ENCODE measurements at regions not wholly inside any gene's neighbourhood (a gene's known extent, or its start where the extent isn't known, plus 50 kb on each side); places are given as distances from the start of the nearest gene placed in this dataset.
A peak's percentile ranks its signal among the peaks of the same experiment; 100 is the strongest.
"Not testable (repeated sequence)": the region's sequence is repeated elsewhere in the genome, so short reads cannot be mapped to it uniquely, and the experiment has no call there.

GRCh38 chr17:68142595-68142994, 105.2 kb upstream of the AMZ2 start:
- DNase-seq, result no peak

DNA sequence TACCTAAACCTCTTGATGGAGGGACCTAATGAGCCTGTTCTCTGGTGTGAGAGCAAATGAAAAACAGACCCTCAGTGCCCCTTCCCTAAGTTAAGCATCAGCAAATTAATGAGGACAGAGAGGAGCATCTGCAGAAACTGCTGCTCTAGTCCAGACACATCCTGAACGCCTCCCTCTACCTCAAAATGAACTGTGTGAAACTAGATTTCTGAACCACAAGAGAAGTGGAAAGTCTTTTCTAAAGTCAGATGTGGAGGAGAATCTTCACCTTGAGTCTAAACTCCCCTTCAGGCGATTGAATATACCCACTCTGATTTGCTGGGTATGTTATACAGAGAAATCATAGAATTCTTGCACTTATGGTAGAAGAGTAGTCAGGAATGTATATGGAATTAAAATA, 104.4 kb upstream of the AMZ2 start:
- no peak for DNase-seq

DNA sequence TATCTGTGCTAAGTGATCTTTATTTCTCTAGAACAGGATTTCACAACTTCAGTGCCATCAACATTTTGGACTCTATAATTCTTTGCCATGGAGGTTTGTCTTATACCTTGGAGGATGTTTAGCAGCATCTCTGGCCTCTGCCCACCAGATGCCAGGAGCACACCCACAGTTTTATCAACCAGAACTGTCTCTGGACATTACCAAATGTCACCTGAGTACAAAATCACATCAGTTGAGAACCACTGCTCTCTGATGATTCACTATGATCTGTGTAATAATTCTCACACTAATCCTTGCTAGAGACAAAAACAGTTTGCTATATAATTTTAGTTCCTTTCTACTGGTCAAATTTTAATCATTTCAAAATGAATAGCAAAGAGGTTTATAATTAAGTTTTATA, 102.8 kb upstream of the AMZ2 start:
- DNase-seq, result no peak

- DNase-seq, result no peak
These were observed 98.9 kb upstream of the AMZ2 start for GRCh38 chr17:68148936-68149335.

DNA sequence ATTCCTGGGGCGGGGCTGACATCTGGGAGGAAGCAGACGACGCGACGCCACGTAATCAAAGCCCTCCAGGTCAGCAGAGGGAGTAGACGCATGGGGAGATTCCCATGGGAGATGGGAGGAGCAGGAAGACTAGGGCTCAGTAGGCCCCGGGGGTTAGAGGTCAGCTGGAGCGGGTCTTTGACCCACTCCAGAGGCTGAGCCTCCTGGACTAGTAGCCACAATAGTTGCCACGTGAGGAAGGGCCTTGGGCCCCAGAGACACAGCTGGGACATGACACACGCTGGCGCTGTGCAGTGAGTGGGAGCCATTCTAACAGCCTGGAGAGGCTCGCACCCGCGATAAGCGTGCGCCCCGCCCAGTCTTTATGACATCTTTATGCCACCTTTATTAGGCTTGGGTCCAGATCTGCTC, 95.7 kb upstream of the AMZ2 start:
- DNase-seq, result no peak

DNA sequence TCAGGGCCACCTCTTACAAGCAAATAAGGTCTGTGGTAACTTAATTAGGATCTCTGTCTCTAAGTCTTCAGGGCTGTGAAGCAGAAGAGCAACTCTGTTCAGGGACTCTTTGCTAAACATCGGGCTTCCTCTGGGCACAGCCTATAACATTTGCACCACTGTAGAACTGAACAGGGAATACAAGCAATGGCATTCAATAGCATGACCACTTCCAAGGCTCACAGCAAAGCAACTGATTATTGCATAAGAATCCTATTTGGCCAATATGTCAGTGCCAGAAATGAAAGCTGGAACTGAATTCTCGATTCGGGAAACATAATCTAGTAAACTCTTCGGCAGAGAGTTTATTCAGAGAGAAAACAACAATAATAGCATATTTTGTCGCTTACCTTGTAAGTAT, 92.2 kb upstream of the AMZ2 start:
- DNase-seq, result no peak

- no peak for DNase-seq
These were observed 86.0 kb upstream of the AMZ2 start for GRCh38 chr17:68161644-68162428.

DNA sequence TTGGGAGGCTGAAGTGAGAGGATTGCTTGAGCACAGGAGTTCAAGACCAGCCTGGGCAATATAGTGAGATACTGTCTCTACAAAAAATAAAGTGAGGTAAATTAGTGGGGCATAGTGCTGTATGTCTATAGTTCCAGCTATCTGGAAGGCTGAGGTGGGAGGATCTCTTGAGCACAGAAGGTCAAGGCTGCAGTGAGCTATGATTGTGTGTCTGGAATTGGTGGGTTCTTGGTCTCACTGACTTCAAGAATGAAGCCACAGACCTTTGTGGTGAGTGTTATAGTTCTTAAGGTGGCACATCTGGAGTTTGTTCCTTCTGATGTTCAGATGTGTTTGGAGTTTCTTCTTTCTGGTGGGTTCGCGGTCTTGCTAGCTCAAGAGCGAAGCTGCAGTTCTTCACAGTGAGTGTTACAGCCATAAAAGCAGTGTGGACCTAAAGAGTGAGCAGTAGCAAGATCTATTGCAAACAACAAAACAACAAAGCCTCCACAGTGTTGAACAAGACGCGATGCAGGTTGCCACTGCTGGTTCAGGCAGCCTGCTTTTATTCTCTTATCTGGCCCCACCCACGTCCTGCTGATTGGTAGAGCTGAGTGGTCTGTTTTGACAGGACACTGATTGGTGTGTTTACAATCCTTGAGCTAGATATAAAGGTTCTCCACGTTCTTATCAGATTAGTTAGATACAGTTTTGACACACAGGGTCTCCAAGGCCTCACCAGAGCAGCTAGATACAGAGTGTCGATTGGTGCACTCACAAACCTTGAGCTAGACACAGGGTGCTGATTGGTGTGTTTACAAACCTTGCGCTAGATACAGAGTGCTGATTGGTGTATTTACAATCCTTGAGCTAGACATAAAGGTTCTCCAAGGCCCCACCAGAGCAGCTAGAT, 79.3 kb upstream of the AMZ2 start:
- DNase-seq, result not testable (repeated sequence)

- DNase-seq, result peak; percentile 21
These were observed 78.5 kb upstream of the AMZ2 start for GRCh38 chr17:68169165-68169821.

- no peak for DNase-seq
These were observed 78.0 kb upstream of the AMZ2 start for GRCh38 chr17:68169840-68170239.

DNA sequence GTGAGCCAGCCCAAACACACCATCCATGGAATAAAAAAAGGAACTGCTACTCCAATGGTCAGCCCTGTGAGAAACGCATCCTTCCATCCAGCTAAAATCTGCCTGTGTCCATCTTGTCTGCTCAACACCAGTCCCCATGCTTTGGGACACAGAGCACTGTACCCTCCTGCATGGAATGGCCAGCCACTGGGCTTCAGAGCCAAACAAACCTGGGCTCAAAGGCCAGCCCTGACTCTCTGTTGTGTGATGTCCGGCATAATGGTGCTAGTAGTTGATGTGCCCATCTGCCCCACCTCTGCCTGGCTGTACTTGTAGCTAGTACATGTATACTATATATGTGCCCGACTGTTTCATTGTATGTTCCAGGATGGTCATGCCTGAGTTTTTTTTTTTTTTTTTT, 77.6 kb upstream of the AMZ2 start:
- no peak for DNase-seq

DNA sequence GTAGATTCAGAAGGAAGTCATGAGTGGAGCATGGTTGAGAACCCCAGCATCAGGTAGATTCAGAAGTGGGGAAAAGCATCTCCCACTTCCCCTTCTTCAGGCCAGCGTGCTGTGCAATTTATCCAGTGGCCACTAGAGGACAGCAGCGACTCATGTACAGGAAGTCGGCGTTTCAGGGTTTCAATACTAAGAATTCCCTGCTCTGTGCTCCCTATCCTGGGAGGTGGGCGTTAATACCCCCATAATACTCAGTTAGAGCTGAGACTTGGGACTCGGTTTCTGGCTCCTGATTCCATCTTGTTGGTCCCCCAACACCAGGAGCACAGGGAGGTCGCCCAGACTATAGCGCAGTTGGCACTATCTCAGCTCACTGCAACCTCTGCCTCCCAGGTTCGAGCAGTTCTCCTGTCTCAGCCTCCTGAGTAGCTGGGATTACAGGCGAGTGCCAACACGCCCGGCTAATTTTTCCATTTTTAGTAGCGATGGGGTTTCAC, 75.3 kb upstream of the AMZ2 start:
- DNase-seq, result peak; percentile 40

DNA sequence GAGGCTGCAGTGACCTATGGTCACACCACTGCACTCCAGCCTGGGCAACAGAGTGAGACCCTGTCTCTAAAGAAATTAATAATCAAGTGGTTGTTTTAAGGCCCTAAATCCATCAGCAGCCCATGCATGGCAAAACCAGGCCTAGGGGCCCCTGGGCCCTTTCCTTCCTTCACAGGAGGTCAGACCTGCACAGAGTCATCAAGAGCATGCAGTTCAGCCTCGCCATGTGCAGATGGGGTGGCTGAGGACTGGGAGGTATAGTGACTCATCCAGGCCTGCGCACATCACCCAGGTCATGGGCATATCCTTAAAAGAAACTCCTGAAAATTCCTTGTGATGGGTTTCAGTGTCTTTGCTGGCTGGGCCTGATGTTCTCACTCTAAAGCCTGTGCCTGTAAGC, 72.4 kb upstream of the AMZ2 start:
- DNase-seq, result no peak

GRCh38 chr17:68175905-68176304, 71.9 kb upstream of the AMZ2 start:
- DNase-seq, result no peak

GRCh38 chr17:68176718-68177117, 71.1 kb upstream of the AMZ2 start:
- DNase-seq, result no peak

DNA sequence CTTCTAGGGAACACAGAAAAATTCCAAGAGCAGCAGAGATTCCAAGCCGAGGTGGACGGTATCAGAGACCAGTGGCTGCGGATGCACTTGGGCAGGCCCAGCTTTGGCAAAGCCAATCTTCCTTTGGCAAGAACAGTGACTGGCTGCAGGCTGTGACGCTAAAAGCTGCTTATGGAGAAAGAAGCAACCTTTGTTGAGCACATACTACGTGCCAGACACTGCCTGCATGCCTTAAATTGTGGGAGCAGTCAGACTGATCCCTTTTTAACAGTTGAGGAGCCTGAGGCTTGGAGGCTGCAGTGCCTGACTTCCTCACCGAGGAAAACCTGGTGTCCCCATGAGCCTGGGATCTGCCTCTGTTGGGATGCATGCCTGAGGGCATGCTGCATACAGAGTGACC, 69.0 kb upstream of the AMZ2 start:
- DNase-seq, result no peak

DNA sequence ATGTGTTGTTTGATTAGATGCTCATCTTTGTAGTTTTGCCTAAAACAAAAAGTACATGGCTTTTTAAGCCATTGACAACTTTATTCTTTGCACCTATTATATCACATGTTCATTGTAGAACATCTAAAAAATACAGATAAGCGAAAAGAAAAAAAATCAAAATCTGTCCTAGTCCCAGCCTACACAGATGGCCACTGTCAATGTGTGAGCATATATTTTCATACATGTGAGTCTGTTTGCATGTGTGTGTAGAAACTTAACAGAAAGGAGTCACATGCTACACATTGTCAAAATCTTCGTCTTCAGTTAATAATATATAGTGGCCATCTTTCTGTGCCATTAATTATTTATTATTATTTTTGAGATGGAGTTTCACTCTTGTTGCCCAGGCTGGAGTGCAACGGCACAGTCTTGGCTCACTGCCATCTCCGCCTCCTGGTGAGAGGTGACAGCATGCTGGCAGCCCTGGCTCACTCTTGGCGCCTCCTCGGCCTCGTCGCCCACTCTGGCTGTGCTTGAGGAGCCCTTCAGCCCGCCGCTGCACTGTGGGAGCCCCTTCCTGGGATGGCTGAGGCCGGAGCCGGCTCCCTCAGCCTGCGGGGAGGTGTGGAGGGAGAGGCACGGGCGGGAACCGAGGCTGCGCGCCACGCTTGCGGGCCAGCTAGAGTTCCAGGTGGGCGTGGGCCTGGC, 68.5 kb upstream of the AMZ2 start:
- DNase-seq, result no peak

DNA sequence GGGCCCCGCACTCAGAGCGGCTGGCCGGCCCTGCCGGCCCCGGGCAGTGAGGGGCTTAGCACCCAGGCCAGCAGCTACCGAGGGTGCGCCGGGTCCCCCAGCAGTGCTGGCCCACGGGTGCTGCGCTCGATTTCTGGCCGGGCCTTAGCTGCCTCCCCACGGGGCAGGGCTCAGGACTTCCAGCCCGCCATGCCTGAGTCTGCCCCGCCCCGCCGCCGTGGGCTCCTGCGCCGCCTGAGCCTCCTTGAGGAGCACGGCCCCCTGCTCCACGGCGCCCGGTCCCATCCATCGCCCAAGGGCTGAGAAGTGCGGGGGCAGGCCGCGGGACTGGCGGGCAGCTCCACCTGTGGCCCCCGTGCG, 67.9 kb upstream of the AMZ2 start:
- DNase-seq, result no peak

DNA sequence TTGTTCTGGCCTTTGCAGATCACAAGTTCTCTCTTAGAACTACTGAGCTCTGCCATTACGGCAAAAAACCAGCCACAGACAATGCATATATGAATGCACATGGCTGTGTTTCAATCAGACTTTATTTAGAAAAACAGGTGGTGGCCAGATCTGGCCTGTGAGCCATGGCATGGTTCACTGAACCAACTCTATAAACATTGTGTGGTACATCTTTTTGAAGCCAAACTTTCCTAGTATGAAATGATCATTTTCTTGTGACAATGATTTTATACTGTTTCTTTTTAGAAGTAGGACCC, 65.9 kb upstream of the AMZ2 start:
- DNase-seq, result no peak

DNA sequence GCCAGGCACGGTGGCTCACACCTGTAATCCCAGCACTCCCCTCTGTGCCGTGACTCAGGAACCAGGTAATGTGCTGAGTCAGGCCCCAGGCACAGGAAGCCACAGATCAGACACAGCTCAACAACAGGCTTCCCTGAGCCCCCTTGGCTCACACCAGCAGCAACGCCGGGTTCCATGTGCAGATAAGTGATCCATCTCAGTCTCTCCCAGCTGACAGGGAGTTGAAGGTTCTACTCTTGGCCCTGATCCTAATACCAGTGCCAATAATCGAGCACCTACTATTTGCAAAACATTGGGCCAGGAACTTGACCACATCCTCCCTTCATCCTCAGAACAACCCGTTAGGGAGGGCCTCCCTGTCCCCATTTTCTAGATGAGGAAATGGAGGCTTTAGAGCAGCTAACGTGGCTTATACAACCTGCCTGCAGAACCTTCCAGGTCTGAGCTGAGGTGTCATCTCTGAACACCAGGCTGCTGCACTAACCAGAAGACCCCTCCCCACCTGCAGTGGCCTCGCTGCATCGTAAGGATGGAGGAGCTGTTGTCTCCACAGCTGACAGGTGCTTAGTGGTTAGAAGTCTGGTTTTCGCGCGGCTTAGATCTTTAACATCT, 64.8 kb upstream of the AMZ2 start:
- no peak for DNase-seq

DNA sequence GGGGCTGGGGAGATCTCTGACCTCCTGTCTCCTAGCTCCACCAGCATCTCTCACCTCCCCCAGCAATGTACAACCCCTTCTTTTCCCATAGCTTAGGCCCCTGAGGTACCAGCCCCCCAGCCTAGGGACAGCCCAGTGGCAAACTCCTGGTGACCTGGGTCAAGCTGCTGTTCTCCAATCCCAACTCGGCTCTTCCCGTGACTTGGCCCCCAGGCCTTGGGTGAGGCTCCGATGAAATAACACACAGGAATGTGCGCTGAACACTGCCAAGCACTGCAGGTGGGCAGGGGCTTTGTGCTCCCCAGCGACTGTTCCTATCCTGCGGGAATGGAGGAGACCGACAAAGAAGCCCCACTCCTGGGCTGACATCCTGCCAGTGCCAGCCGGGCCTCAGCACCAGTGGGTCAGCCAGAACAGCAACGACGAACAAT, 63.7 kb upstream of the AMZ2 start:
- DNase-seq, result no peak

- DNase-seq, result no peak
These were observed 62.9 kb upstream of the AMZ2 start for GRCh38 chr17:68184816-68185436.

All from NCI-H1105 treated with DMSO at 0.1 percent for 48 hours (cell line).